Naive thymus-derived CD8-positive, alpha-beta T cell (primary cell): ENCODE measurements at regions not wholly inside any gene's neighbourhood (a gene's known extent, or its start where the extent isn't known, plus 50 kb on each side); places are given as distances from the start of the nearest gene placed in this dataset.

ENCODE experiments used
- ATAC-seq, 2 donors: fragments of 150-1000 bp; cut with Tn5 transposase in 1 of 2; sonication (Bioruptor Pico), chemical (Tn5 transposase) in 1 of 2; 1 replicate in 1 of 2; 2 replicates in 1 of 2; pipeline ENCODE4 v1.10.0; 2021; ENCODE audit warnings: mild to moderate bottlenecking in 2 of 2, moderate library complexity in 2 of 2
- POLR2A ChIA-PET: fragments of 350-600 bp; sonication (Branson Sonifier 250); formaldehyde crosslinking; loops from one replicate; lab custom pipeline; 2021; ENCODE audit warnings: antibody characterized with exemption; lab: Charles Lee
- DNase-seq, 10 donors: peaks; one replicate each; pipeline versions ENCODE4 v3.0.0 to v3.0.0-alpha.2; 2020 to 2022
- H3K27ac Mint-ChIP-seq, 10 donors: one replicate each; pipeline ENCODE4 v1.8.0; 2020 to 2022; ENCODE audit warnings: mild to moderate bottlenecking in 10 of 10, mixed read lengths in 10 of 10, moderate library complexity in 4 of 10, inconsistent platforms in 1 of 10
- H3K27me3 Mint-ChIP-seq, 5 donors: one replicate each; pipeline ENCODE4 v1.8.0; 2021 to 2022; ENCODE audit warnings: mixed read lengths in 5 of 5
- H3K36me3 Mint-ChIP-seq, 3 donors: one replicate each; pipeline ENCODE4 v1.8.0; 2020 to 2022; ENCODE audit warnings: mixed read lengths in 3 of 3, mild to moderate bottlenecking in 2 of 3, inconsistent platforms in 1 of 3
- H3K4me1 Mint-ChIP-seq, 4 donors: one replicate each; pipeline ENCODE4 v1.8.0; 2021 to 2022; ENCODE audit warnings: mixed read lengths in 4 of 4
- H3K4me3 Mint-ChIP-seq, 10 donors: one replicate each; pipeline ENCODE4 v1.8.0; 2020 to 2022; ENCODE audit warnings: mild to moderate bottlenecking in 10 of 10, mixed read lengths in 10 of 10, moderate library complexity in 6 of 10, inconsistent platforms in 1 of 10
- H3K9me3 Mint-ChIP-seq, 9 donors: one replicate each; pipeline ENCODE4 v1.8.0; 2020 to 2022; ENCODE audit warnings: mixed read lengths in 9 of 9, mild to moderate bottlenecking in 3 of 9, inconsistent platforms in 1 of 9, moderate library complexity in 1 of 9

DNA sequence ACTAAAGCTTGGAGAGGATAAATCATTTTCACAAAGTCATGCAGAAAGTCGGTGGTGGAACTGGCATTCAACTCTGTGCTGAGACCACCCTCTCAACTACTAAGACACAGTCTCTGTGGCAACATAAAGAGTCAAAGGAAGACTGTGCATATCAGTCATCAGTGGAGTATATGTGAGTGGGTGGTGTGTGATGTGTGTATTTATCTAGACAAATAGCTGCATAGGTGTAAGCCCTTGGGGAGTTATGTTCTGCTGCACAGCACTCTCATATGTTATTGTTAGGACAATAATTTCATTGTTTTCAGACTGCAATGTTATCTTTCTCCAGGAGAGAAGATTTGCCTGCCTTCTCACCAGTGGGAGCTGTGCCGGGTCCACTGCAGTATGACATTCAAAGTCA is 186.3 kb upstream of the HNRNPA3 start:
- ATAC-seq = no peak

DNA sequence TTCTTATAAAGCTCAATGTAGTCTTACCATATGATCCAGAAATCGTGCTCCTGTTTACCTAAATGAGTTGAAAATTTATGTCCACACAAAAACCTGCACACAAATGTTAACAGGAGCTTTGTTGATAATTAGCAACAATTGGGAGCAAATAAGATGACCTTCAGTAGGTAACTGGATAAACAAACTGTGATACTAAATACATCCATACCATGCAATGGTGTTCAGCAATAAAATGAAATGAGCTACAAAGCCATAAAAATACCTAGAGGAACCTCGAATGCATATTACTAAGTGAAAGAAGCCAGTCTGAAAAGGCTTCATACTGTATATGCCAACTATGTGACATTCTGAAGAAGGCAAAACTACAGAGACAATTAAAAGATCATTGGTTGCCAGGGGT is 185.6 kb upstream of the HNRNPA3 start:
- H3K9me3 Mint-ChIP-seq = no peaks in the 10 kb centered on the region
- ATAC-seq (no peak), DNase-seq (no peak)
- no peaks in the 10 kb centered on the region for H3K4me1 Mint-ChIP-seq
- POLR2A ChIA-PET = no interaction called here
- H3K27me3 Mint-ChIP-seq = peaks cover 0 to 11% (median 2%) of the 10 kb centered on the region in 5 donors
- no peak overlapping the region for H3K27ac Mint-ChIP-seq
- no peak overlapping the region for H3K4me3 Mint-ChIP-seq
- peaks cover 0 to 2% (median 0%) of the 10 kb centered on the region in 3 donors for H3K36me3 Mint-ChIP-seq

More for the DNA sequence above, 186.3 kb upstream of the HNRNPA3 start:
- Mint-ChIP-seq H3K4me1 (no peaks in the 10 kb centered on the region), H3K27me3 (peaks cover 0 to 11% (median 2%) of the 10 kb centered on the region in 5 donors), H3K9me3 (no peaks in the 10 kb centered on the region), H3K27ac (no peak overlapping the region), H3K4me3 (no peak overlapping the region), H3K36me3 (peaks cover 0 to 2% (median 0%) of the 10 kb centered on the region in 3 donors)
- POLR2A ChIA-PET = no interaction called here
- DNase-seq = no peak

DNA sequence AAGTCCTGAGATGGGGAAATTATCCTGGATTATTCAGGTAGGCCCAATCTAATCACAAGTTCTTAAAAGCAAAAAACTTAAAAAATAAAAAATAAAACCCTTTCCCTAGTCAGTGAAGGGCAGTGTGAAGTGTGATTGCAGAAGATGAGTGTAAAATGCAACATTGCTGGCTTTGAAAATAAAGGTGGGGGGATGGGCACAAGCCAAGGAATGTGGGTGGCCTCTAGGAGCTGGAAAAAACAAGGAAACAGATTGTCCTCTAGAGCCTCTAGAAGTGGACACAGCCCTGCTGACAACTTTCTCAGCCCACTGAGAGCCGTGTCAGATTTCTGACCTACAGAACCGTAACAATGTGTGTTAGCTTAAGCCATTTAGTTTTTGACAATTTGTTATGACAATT is 184.3 kb upstream of the HNRNPA3 start:
- no peak overlapping the region for H3K27ac Mint-ChIP-seq
- DNase-seq = no peak
- no peaks in the 10 kb centered on the region for H3K4me1 Mint-ChIP-seq
- ATAC-seq = no peak
- H3K36me3 Mint-ChIP-seq = peaks cover 0 to 2% (median 0%) of the 10 kb centered on the region in 3 donors
- no peak overlapping the region for H3K4me3 Mint-ChIP-seq
- peaks cover 0 to 11% (median 2%) of the 10 kb centered on the region in 5 donors for H3K27me3 Mint-ChIP-seq
- POLR2A ChIA-PET = no interaction called here
- H3K9me3 Mint-ChIP-seq = no peaks in the 10 kb centered on the region

DNA sequence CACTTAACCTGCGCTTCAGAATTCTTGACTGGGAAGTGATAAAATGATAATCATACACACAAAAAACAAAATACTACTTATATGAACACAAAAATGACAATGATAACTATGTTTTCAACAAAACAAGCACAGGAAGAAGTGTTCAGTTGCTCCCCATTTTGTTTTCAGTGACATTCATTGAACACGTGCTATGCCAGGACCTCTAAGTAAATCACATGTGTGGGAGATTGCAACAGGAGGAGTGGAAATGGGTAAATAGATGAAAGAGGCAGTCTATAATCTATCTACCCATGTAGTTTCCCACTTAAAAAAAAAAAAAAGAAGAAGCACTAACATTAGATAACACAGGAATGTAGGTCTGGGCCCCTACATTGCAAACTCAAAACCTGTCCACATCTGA is 183.5 kb upstream of the HNRNPA3 start:
- H3K36me3 Mint-ChIP-seq = peaks cover 0 to 2% (median 0%) of the 10 kb centered on the region in 3 donors
- DNase-seq (no peak), ATAC-seq (no peak)
- H3K27ac Mint-ChIP-seq = no peak overlapping the region
- POLR2A ChIA-PET = no interaction called here
- H3K4me3 Mint-ChIP-seq = no peak overlapping the region
- H3K27me3 Mint-ChIP-seq = peaks cover 0 to 11% (median 4%) of the 10 kb centered on the region in 5 donors
- peaks cover 0 to under 1% (median 0%) of the 10 kb centered on the region in 9 donors for H3K9me3 Mint-ChIP-seq
- no peaks in the 10 kb centered on the region for H3K4me1 Mint-ChIP-seq

DNA sequence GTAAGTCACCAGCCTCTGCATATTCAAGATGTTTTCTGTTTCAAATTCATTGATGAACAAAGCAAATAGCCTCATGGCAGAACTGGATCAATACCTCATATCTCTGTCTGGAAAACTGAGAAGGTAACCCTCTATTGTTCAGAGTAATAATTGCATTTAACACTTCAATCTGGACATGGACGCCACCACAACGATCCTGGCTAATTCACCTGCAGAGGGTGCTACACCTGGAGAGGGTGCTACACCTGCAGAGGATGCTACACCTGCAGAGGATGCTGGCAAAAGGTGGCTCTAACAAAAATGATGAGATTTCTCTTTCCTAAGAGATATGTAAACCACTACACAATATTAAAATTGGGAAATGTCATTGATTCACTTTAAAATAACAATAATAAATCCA is 183.1 kb upstream of the HNRNPA3 start:
- H3K4me3 Mint-ChIP-seq = no peak overlapping the region
- no peak overlapping the region for H3K27ac Mint-ChIP-seq
- H3K4me1 Mint-ChIP-seq = no peaks in the 10 kb centered on the region
- POLR2A ChIA-PET = no interaction called here
- peaks cover 0 to 11% (median 4%) of the 10 kb centered on the region in 5 donors for H3K27me3 Mint-ChIP-seq
- peaks cover 0 to 3% (median 0%) of the 10 kb centered on the region in 9 donors for H3K9me3 Mint-ChIP-seq
- DNase-seq (no peak), ATAC-seq (no peak)
- H3K36me3 Mint-ChIP-seq = no peaks in the 10 kb centered on the region

DNA sequence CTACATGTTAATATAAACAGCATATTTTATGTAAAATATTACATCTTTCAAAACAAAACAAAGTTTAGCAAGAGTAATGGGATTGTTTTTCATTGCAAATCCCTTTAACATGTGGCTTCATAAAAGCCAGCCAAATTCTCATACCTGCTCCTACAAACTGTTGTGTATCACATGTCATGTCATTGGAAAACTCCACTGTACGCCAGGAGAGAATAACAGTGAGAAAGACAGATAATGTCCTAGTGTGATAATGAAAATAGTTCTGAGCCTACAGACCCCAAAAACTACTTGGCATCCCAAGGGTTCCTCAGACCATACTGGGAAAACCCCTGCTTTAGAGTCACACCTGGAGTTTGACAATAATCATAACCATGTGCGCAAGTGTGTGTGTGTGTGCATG is 182.7 kb upstream of the HNRNPA3 start:
- H3K4me3 Mint-ChIP-seq = no peak overlapping the region
- peaks cover 0 to 3% (median 0%) of the 10 kb centered on the region in 9 donors for H3K9me3 Mint-ChIP-seq
- DNase-seq = no peak
- no peaks in the 10 kb centered on the region for H3K36me3 Mint-ChIP-seq
- H3K27ac Mint-ChIP-seq = no peak overlapping the region
- POLR2A ChIA-PET = no interaction called here
- no peaks in the 10 kb centered on the region for H3K4me1 Mint-ChIP-seq
- H3K27me3 Mint-ChIP-seq = peaks cover 0 to 11% (median 4%) of the 10 kb centered on the region in 5 donors
- ATAC-seq = no peak

DNA sequence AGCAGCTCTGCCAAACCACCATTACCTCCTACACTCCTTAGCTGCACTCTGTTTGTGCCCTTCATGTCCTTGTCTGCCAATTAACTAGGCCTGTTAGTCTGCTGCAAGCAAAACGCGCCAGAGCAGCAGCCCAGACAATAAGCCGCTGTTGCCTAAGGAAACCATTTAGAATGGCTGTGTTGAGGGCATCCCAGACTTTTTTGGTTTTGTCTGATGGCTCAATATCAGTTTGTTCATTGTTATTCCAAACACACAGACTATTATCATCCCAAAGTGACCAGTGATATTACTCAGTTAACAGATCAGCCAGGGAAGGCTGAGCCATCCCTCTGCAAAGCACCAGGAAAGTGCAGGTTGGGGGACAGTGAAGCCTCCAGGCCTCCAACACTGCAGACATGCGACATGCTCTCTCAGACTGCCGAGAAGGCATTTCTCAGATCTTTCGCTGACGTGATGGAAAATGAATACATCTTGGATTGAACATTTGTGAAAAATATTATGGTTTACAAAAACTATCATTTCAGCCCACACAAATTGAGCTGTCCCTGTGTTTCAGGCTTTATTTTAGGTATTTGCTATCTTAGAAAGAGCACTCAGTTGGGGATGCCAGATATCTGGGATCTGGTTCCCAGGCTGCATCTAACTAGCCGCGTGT is 182.0 kb upstream of the HNRNPA3 start:
- H3K27ac Mint-ChIP-seq = no peak overlapping the region
- POLR2A ChIA-PET = no interaction called here
- no peaks in the 10 kb centered on the region for H3K4me1 Mint-ChIP-seq
- peaks cover 0 to 10% (median 4%) of the 10 kb centered on the region in 5 donors for H3K27me3 Mint-ChIP-seq
- H3K4me3 Mint-ChIP-seq = no peak overlapping the region
- no peak for DNase-seq
- ATAC-seq = no peak
- peaks cover 0 to 3% (median 0%) of the 10 kb centered on the region in 9 donors for H3K9me3 Mint-ChIP-seq
- no peaks in the 10 kb centered on the region for H3K36me3 Mint-ChIP-seq

DNA sequence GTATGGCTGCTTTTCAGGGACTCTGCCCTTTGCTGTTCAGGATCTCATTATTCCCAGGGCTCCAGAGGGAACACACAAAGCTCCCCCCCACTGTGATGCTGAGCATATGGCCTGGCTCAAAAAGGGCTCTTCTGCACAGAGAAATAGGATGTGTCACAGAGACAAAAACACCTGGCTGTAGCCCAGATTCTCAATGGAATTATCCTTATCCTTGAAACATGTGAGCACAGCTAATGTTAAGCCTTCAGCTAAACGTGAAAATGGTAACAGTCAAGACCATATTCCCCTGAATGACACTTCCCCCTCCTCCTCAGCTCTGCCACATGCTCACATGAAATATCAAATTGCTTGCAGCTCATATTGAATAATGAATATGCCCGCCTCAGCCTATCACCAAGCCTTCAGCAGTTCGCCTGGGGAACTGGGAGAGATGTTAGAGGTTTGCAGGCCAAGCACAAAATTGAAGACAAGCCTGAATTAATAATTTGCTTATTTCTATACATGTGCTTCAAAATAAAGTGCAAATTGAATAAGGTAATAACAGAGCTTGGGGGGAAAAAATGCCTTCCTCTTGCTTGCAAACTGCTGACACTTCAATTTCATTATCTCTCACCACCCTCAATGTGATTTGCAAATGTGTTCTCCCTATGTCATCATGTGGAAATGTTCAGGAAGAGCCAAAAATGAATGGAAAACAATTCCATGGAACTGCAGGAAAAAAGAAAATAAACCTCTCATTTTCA is 181.0 kb upstream of the HNRNPA3 start:
- H3K36me3 Mint-ChIP-seq = no peaks in the 10 kb centered on the region
- H3K9me3 Mint-ChIP-seq = peaks cover 0 to 3% (median 0%) of the 10 kb centered on the region in 9 donors
- ATAC-seq (no peak), DNase-seq (no peak)
- no peaks in the 10 kb centered on the region for H3K4me1 Mint-ChIP-seq
- peaks cover 0 to 10% (median 0%) of the 10 kb centered on the region in 5 donors for H3K27me3 Mint-ChIP-seq
- no peak overlapping the region for H3K27ac Mint-ChIP-seq
- POLR2A ChIA-PET = no interaction called here
- H3K4me3 Mint-ChIP-seq = no peak overlapping the region

DNA sequence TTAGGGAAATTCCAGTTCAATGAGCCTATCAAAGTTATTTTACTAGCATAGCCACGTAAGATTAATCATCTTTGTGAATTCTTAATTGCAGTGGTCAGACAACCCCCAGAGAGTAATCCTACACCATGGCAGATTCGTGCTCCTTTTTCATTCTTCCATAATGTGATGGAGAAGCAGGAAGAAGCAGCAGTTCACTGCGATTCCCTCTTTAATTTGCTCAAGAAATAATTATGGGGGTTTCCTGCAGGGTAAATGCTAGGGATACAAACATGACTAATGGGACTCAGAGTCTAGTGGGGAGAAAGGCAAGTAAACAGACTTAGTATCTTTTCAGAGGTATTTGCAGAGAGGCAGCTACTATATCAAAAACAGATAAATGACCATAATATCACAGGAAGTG is 175.8 kb upstream of the HNRNPA3 start:
- POLR2A ChIA-PET = no interaction called here
- no peak for DNase-seq
- Mint-ChIP-seq H3K36me3 (no peaks in the 10 kb centered on the region), H3K27ac (no peak overlapping the region), H3K27me3 (peaks cover 4 to 15% (median 11%) of the 10 kb centered on the region in 5 donors), H3K4me1 (no peaks in the 10 kb centered on the region), H3K9me3 (peaks cover 0 to 3% (median 0%) of the 10 kb centered on the region in 9 donors), H3K4me3 (no peak overlapping the region)
- ATAC-seq = no peak

DNA sequence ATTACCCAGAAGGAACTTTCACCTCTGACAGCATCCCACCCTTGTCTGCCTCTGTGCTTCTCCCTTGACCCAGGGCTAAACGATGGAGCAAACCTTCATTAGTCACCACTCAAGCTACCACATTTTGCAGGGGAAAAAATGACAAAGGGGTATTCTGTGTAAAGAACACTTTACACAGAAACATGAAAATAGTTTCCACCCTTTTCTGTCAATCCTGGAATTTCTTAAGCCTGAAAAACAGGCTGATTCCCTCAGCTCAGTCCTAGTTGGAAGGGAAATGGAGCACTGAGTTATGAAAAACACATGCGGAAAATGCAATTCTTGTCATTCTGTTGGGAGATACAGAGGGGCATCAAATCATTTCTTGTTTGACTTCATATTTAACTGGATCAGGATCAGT is 175.0 kb upstream of the HNRNPA3 start:
- Mint-ChIP-seq H3K27me3 (peaks cover 4 to 15% (median 7%) of the 10 kb centered on the region in 5 donors), H3K4me1 (no peaks in the 10 kb centered on the region), H3K27ac (peak overlapping the region in 1 of 10 donors; percentile 54), H3K36me3 (no peaks in the 10 kb centered on the region), H3K4me3 (no peak overlapping the region), H3K9me3 (peaks cover 0 to 3% (median 0%) of the 10 kb centered on the region in 9 donors)
- DNase-seq (no peak), ATAC-seq (no peak)
- POLR2A ChIA-PET = no interaction called here

DNA sequence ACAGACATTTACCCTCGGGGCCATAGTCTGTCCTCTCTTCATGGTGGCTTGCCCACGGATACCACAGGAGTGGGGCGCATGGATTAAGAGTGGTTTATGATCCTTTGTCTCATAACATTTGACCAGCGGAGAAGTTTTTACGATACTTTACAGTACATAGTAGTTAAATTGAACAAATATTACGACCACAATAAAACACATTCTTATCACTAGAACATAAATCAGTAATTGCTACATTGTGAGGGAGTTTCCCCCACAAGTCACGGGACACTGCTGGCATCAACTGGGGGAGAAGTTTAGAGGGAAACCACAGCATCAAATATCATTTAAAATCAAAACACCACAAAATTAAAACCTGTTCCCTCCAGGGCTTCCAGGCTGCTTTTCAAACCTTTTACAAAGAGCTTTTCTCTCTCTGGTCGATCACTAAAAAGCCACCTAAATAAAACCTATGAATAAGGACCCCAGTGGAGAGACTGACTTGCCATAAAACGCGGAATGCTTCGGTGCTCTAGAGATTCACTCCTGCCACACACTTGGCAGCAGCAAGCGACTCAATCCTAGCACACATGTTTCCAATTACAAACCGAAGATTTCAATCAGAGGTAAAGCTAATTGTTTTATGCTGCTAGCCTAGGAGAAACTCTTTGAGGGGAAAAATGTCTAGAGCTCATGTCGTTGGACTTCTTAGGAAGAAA is 173.7 kb upstream of the HNRNPA3 start:
- ATAC-seq (no peak), DNase-seq (no peak)
- no peak overlapping the region for H3K4me3 Mint-ChIP-seq
- H3K36me3 Mint-ChIP-seq = no peaks in the 10 kb centered on the region
- H3K9me3 Mint-ChIP-seq = peaks cover 0 to 3% (median 0%) of the 10 kb centered on the region in 9 donors
- H3K27ac Mint-ChIP-seq = no peak overlapping the region
- H3K27me3 Mint-ChIP-seq = peaks cover 4 to 15% (median 7%) of the 10 kb centered on the region in 5 donors
- H3K4me1 Mint-ChIP-seq = no peaks in the 10 kb centered on the region
- POLR2A ChIA-PET = no interaction called here

DNA sequence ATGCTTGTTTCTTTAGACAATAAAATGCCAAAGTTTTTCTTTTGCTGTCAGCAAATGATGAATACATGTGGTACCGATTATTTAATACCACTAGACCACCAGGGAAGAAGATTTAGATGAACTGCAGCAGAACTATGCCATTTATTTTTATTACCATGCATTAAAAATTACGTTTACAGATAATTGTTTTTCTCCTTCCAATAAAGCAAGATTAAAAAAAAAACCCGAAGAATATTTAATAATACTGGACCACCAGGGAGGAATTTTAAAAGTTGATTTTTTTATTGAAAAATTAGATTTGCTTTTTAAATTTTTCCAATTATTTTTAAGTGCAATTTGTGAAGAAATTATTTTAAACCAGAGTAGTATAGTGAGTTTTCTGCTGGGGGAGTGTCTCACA is 170.3 kb upstream of the HNRNPA3 start:
- POLR2A ChIA-PET = no interaction called here
- DNase-seq = no peak
- Mint-ChIP-seq H3K4me3 (no peak overlapping the region), H3K36me3 (peaks cover 0 to 3% (median under 1%) of the 10 kb centered on the region in 3 donors), H3K27me3 (peaks cover 4 to 15% (median 7%) of the 10 kb centered on the region in 5 donors), H3K9me3 (peaks cover 0 to 4% (median 0%) of the 10 kb centered on the region in 9 donors), H3K27ac (no peak overlapping the region), H3K4me1 (no peaks in the 10 kb centered on the region)
- no peak for ATAC-seq

DNA sequence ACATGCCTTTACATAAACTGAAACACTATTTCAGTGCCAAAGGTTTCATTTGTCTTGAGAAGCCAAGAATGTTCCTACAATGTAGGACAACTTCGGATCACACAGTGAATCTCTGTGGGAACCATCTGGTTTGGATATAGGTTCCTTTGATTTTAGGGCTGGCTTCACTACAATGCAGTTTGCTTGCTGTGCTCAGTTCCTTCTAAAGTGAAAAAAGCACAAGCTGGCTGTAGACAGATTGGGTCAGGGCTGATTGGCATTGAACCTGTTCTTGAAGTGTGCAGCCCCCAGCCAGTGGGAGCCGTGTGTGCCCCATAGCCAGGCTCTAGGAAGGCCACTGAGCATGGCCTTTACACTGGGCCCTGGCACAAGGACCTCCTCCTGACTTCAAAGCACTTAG is 167.9 kb upstream of the HNRNPA3 start:
- H3K27ac Mint-ChIP-seq = no peak overlapping the region
- H3K36me3 Mint-ChIP-seq = peaks cover 0 to 7% (median 6%) of the 10 kb centered on the region in 3 donors
- DNase-seq (no peak), ATAC-seq (no peak)
- no peak overlapping the region for H3K4me3 Mint-ChIP-seq
- peaks cover 0 to 10% (median 0%) of the 10 kb centered on the region in 9 donors for H3K9me3 Mint-ChIP-seq
- POLR2A ChIA-PET = no interaction called here
- no peaks in the 10 kb centered on the region for H3K4me1 Mint-ChIP-seq
- H3K27me3 Mint-ChIP-seq = peaks cover 0 to 6% (median 1%) of the 10 kb centered on the region in 5 donors
